ENCODE measurements at regions not wholly inside any gene's neighbourhood (a gene's known extent, or its start where the extent isn't known, plus 50 kb on each side); places are given as distances from the start of the nearest gene placed in this dataset.

GRCh38 chr5:124919076-124919475 is 172.6 kb upstream of the ZNF608 start:
- ChIA-PET SMC1A (ENCODE audit: uncharacterized antibody, unreplicated experiment) (interaction anchor here (1.1 to 5.4 kb wide), 11 partner anchors 9 to 266 kb away, joined by 3 to 166 read pairs (median 25); partner anchors contain the start of gene ZNF608), RAD21 (ENCODE audit: unreplicated experiment) (interaction anchor here (0.6 to 5.5 kb wide), 8 partner anchors 9 to 281 kb away, joined by 3 to 190 read pairs (median 55); partner anchors contain the start of gene ZNF608), POLR2A (interaction anchor here (0.6 to 3.5 kb wide), 4 partner anchors 9 to 197 kb away, joined by 4 to 48 read pairs (median 8); no protein-coding TSS in a partner anchor), CTCF (interaction anchor here (1.0 to 2.4 kb wide), 3 partner anchors 9 to 16 kb away, joined by 3 to 34 read pairs (median 3); no protein-coding TSS in a partner anchor)
- no peaks in the 10 kb centered on the region for H4K20me1 ChIP-seq (ENCODE audit: control insufficient read depth, insufficient read depth)
- 86% methylated on average over 1 of the region's 1 CpG for WGBS (ENCODE audit: insufficient coverage, insufficient replicate concordance, low lambda C conversion rate, missing lambda C conversion rate)
- no peak overlapping the region for H3K27ac ChIP-seq (ENCODE audit: control insufficient read depth, insufficient read depth)
- H2AFZ ChIP-seq (ENCODE audit: control insufficient read depth, low read depth, low read length): no peak overlapping the region
- DNase-seq (ENCODE audit: low read depth, low spot score): no peak
- H3K4me3 ChIP-seq: no peak overlapping the region
- in situ Hi-C loops (cut with MboI) (no loop called here), intact Hi-C loops (cut with micrococcal nuclease; ENCODE audit: unreplicated experiment) (no loop called here)
- FAIRE-seq: no peak
- BruUV-seq (replicated peaks): no TSS peak
- no peaks in the 10 kb centered on the region for H3K79me2 ChIP-seq (ENCODE audit: control insufficient read depth, insufficient read depth, low read length)
- no peaks in the 10 kb centered on the region for H3K36me3 ChIP-seq (ENCODE audit: control insufficient read depth in 2 of 2, insufficient read depth in 2 of 2, low read length in 1 of 2)
- H3K4me2 ChIP-seq (ENCODE audit: control insufficient read depth, insufficient read depth): no peak overlapping the region
- H3K27me3 ChIP-seq (replicated peaks in 1 of 2; ENCODE audit: control insufficient read depth in 2 of 2, insufficient read depth in 2 of 2, low read length in 1 of 2): no peaks in the 10 kb centered on the region
- peaks cover 30% of the 10 kb centered on the region for H3K4me1 ChIP-seq (ENCODE audit: control insufficient read depth, insufficient read depth, low read length)
- no peaks in the 10 kb centered on the region for H3K9me3 ChIP-seq (replicated peaks; ENCODE audit: control insufficient read depth, insufficient read depth, low read length)
- no peak overlapping the region for H3K9ac ChIP-seq (ENCODE audit: control insufficient read depth, insufficient read depth, low read length)
- ATAC-seq: no peak
- no peak for TF ChIP-seq CHD4 (IDR thresholded peaks at IDR 0.05)
- no peak for TF ChIP-seq EZH2 (IDR thresholded peaks at IDR 0.05; ENCODE audit: borderline replicate concordance, control insufficient read depth, low read depth, low read length)
- TF ChIP-seq MEF2B (IDR thresholded peaks at IDR 0.05; ENCODE audit: partially characterized antibody, poor library complexity, severe bottlenecking): no peak
- TF ChIP-seq, protein P1, sequence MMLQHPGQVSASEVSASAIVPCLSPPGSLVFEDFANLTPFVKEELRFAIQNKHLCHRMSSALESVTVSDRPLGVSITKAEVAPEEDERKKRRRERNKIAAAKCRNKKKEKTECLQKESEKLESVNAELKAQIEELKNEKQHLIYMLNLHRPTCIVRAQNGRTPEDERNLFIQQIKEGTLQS (IDR thresholded peaks at IDR 0.05; ENCODE audit: borderline replicate concordance, extremely low read depth, low read depth, low read length): no peak
- TF ChIP-seq, protein P2, sequence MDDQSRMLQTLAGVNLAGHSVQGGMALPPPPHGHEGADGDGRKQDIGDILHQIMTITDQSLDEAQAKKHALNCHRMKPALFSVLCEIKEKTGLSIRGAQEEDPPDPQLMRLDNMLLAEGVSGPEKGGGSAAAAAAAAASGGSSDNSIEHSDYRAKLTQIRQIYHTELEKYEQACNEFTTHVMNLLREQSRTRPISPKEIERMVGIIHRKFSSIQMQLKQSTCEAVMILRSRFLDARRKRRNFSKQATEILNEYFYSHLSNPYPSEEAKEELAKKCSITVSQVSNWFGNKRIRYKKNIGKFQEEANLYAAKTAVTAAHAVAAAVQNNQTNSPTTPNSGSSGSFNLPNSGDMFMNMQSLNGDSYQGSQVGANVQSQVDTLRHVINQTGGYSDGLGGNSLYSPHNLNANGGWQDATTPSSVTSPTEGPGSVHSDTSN (IDR thresholded peaks at IDR 0.05; ENCODE audit: insufficient replicate concordance, low read depth, low read length): no peak
- TF ChIP-seq MAX (IDR thresholded peaks at IDR 0.05; ENCODE audit: low read depth, low read length): no peak
- TF ChIP-seq, protein P3, sequence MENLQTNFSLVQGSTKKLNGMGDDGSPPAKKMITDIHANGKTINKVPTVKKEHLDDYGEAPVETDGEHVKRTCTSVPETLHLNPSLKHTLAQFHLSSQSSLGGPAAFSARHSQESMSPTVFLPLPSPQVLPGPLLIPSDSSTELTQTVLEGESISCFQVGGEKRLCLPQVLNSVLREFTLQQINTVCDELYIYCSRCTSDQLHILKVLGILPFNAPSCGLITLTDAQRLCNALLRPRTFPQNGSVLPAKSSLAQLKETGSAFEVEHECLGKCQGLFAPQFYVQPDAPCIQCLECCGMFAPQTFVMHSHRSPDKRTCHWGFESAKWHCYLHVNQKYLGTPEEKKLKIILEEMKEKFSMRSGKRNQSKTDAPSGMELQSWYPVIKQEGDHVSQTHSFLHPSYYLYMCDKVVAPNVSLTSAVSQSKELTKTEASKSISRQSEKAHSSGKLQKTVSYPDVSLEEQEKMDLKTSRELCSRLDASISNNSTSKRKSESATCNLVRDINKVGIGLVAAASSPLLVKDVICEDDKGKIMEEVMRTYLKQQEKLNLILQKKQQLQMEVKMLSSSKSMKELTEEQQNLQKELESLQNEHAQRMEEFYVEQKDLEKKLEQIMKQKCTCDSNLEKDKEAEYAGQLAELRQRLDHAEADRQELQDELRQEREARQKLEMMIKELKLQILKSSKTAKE (IDR thresholded peaks at IDR 0.05; ENCODE audit: low read depth, poor library complexity, severe bottlenecking): no peak
- TF ChIP-seq CREM (IDR thresholded peaks at IDR 0.05; ENCODE audit: low read depth): no peak
- TF ChIP-seq, protein P4, sequence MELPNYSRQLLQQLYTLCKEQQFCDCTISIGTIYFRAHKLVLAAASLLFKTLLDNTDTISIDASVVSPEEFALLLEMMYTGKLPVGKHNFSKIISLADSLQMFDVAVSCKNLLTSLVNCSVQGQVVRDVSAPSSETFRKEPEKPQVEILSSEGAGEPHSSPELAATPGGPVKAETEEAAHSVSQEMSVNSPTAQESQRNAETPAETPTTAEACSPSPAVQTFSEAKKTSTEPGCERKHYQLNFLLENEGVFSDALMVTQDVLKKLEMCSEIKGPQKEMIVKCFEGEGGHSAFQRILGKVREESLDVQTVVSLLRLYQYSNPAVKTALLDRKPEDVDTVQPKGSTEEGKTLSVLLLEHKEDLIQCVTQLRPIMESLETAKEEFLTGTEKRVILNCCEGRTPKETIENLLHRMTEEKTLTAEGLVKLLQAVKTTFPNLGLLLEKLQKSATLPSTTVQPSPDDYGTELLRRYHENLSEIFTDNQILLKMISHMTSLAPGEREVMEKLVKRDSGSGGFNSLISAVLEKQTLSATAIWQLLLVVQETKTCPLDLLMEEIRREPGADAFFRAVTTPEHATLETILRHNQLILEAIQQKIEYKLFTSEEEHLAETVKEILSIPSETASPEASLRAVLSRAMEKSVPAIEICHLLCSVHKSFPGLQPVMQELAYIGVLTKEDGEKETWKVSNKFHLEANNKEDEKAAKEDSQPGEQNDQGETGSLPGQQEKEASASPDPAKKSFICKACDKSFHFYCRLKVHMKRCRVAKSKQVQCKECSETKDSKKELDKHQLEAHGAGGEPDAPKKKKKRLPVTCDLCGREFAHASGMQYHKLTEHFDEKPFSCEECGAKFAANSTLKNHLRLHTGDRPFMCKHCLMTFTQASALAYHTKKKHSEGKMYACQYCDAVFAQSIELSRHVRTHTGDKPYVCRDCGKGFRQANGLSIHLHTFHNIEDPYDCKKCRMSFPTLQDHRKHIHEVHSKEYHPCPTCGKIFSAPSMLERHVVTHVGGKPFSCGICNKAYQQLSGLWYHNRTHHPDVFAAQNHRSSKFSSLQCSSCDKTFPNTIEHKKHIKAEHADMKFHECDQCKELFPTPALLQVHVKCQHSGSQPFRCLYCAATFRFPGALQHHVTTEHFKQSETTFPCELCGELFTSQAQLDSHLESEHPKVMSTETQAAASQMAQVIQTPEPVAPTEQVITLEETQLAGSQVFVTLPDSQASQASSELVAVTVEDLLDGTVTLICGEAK (IDR thresholded peaks at IDR 0.05; ENCODE audit: borderline replicate concordance): no peak
- no peak for TF ChIP-seq FOXM1 (IDR thresholded peaks at IDR 0.05; ENCODE audit: low read depth, low read length)
- TF ChIP-seq, protein P5, sequence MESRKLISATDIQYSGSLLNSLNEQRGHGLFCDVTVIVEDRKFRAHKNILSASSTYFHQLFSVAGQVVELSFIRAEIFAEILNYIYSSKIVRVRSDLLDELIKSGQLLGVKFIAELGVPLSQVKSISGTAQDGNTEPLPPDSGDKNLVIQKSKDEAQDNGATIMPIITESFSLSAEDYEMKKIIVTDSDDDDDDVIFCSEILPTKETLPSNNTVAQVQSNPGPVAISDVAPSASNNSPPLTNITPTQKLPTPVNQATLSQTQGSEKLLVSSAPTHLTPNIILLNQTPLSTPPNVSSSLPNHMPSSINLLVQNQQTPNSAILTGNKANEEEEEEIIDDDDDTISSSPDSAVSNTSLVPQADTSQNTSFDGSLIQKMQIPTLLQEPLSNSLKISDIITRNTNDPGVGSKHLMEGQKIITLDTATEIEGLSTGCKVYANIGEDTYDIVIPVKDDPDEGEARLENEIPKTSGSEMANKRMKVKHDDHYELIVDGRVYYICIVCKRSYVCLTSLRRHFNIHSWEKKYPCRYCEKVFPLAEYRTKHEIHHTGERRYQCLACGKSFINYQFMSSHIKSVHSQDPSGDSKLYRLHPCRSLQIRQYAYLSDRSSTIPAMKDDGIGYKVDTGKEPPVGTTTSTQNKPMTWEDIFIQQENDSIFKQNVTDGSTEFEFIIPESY (IDR thresholded peaks at IDR 0.05): no peak
- no peak for TF ChIP-seq NFIC (IDR thresholded peaks at IDR 0.05; ENCODE audit: low read depth, low read length)

Data from GM12878 (cell line).